NCI-H187 treated with DMSO at 0.1 percent for 48 hours (cell line): ENCODE measurements at regions not wholly inside any gene's neighbourhood (a gene's known extent, or its start where the extent isn't known, plus 50 kb on each side); places are given as distances from the start of the nearest gene placed in this dataset.

ENCODE experiments used
- DNase-seq: peaks from one replicate; lab custom pipeline; 2025; lab: John Stamatoyannopoulos, UW

- DNase-seq, result no peak
These were observed 257.4 kb upstream of the NOVA1 start for GRCh38 chr14:26855077-26855753.

DNA sequence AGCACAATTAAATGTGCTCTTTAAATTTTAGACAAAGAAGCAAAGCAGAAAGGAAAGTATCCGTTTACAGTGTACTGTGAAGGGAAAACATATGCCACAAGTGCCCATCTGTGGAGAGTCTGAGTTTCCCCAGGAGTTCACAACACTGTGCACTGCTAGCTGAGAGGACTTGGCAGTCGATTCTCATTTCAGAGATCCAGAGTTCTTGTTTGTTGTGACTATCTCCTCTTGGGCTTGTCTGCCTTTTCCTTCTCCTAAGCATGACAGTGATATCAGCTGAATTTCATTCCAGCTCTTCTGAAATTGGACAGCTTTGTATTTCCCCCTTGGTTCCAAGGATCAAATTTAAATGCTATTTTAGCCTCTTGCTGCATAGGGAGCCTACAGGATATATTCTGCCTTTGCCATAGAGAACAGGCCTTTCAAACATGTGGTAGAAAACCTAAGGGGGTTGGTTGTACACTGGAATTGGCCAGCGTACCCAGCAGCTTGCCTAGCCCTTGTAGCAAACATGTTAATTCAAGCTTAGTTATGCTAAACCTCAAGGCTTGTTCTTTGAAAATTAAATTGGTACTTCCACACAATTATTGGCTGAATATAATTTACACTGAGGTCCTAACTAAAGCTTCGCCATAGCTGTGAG, 259.2 kb upstream of the NOVA1 start:
- DNase-seq, result no peak

- no peak for DNase-seq
These were observed 261.6 kb upstream of the NOVA1 start for GRCh38 chr14:26859483-26859882.

GRCh38 chr14:26860111-26860510, 262.3 kb upstream of the NOVA1 start:
- DNase-seq, result no peak

- no peak for DNase-seq
These were observed 265.9 kb upstream of the NOVA1 start for GRCh38 chr14:26863736-26864135.

DNA sequence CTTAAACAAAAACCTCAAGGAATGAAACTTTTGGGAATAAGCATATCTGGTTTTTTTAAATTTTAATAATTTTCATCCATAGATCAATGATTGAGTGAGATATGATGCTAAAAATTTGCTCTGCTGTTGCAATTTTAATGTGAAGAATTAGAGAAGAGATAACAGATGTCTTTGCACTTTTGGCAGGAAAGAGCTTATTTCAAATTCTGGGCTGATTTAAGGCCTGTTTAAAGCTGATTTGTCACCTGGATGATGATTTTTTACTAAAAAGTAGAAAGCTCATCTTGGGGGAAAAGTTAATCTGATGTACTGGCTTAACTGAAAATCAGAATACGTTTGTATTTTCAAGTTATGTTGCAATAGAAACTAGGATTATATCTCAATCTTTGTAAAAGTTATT, 268.9 kb upstream of the NOVA1 start:
- DNase-seq, result no peak

- DNase-seq, result no peak
These were observed 269.4 kb upstream of the NOVA1 start for GRCh38 chr14:26867171-26867757.

DNA sequence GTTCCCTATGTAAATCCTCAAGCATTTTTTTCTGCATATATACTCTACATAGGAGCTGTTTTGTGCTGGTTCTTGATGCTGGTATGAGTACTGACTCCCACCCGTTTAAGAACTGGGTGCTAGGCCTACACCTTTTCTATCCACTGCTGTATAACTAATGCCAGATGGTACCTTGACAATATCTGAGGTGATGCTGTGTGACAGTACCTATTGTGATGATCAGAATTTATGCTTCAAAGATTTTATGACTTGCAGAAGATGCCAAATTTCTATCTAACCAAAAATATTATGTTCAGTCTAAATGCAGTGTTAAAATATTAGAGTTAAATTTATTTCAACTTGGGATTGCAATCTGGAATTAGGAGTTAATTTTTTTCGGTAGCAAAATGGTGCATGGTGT, 272.3 kb upstream of the NOVA1 start:
- no peak for DNase-seq

GRCh38 chr14:26870722-26871617, 273.1 kb upstream of the NOVA1 start:
- no peak for DNase-seq

GRCh38 chr14:26872515-26873361, 274.9 kb upstream of the NOVA1 start:
- no peak for DNase-seq

- no peak for DNase-seq
These were observed 275.6 kb upstream of the NOVA1 start for GRCh38 chr14:26873362-26873960.

GRCh38 chr14:26887847-26888246, 290.0 kb upstream of the NOVA1 start:
- no peak for DNase-seq

- DNase-seq, result no peak
These were observed 290.8 kb upstream of the NOVA1 start for GRCh38 chr14:26888592-26888991.

DNA sequence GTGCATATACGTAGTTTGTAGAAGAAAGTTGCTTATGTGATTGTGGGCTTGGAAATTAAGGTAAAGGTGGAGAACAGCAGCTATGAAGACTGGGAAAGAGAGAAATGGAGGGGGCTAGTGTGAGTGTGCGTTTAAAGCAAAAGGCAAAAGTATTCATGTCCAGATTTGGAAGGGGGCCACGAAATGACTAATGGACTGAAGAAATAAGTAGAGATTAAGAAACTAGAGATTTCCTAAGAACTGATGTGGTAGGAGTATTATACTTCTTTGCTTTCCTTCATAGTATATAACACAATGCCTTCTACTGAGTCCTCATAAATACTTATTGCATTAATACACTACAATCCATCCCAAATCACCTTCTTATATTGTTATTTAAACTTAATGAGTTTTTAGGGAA, 298.6 kb upstream of the NOVA1 start:
- no peak for DNase-seq

DNA sequence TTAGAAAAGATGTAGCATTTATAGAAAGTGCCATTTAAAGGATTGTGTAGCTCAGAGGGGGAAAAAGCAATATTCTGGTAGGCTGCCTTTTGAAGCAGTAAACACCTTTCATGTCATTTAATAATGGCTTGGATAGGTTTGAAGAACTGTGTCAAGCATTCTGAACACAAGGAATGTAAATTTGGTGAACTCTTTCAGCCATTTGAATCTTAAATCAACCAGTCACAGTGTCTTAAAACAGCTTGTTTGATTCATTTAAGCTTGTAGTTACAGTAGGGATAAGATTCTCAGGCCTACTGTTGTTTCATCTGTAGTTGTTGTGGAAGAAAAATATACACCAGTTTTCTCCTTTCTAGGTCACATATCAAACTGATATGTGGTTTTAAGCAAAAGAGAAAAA, 299.4 kb upstream of the NOVA1 start:
- DNase-seq, result no peak

DNA sequence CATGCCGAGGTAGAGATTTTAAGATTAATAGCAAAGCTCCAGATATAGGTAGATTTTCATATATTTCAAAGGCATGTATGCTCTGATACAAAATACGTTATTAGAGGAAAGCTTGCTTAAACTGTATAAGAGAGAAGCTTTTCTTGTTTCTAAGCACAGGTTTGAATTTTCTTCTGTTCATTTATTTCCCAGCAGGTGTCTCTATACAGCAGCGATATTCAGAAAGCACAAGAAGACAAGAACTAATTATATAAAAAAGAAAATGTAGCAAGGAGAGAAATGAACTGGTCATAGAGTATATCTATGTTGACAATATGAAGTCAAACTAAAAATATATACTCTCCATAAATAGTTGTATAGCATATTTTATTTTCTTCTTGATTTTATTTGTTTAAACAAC, 307.4 kb upstream of the NOVA1 start:
- DNase-seq, result no peak

- no peak for DNase-seq
These were observed 316.0 kb upstream of the NOVA1 start for GRCh38 chr14:26913786-26914185.

DNA sequence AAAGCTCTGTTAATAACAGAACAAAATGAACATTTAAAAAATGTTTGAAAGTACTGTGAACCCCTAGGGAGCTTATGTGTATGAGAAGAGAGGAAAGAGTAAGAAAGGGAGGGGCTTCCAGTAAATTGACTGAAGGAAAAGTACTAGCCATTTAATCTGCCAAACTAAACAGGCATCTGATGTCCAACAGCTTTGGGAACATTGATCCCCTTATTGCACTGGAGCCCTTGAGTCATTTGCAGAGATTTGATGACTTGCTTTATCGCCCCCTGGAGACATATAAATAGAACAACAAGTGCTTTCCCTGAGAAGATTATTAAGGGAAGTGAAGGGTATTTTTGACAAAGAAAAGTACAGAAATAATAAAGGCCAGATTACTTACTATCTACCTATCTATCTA, 319.3 kb upstream of the NOVA1 start:
- DNase-seq, result no peak

GRCh38 chr14:26925876-26926584, 328.2 kb upstream of the NOVA1 start:
- DNase-seq, result no peak

GRCh38 chr14:26926585-26926984, 328.8 kb upstream of the NOVA1 start:
- DNase-seq, result no peak

- DNase-seq, result no peak
These were observed 330.2 kb upstream of the NOVA1 start for GRCh38 chr14:26928019-26928418.
